ENCODE measurements at regions not wholly inside any gene's neighbourhood (a gene's known extent, or its start where the extent isn't known, plus 50 kb on each side); places are given as distances from the start of the nearest gene placed in this dataset.

GRCh38 chr5:27466959-27467358 is 428.6 kb upstream of the CDH9 start (continued):
- no peak for TF ChIP-seq ELF1 (IDR thresholded peaks at IDR 0.05)
- no peak for TF ChIP-seq MEF2A (IDR thresholded peaks at IDR 0.05; ENCODE audit: borderline replicate concordance, low read depth)
- no peak for TF ChIP-seq TAF1 (IDR thresholded peaks at IDR 0.05; ENCODE audit: borderline replicate concordance, low read depth, low read length)
- no peak for TF ChIP-seq RAD21 (IDR thresholded peaks at IDR 0.05; ENCODE audit: low read length)
- TF ChIP-seq FOXM1 (IDR thresholded peaks at IDR 0.05; ENCODE audit: low read depth) = no peak
- no peak for TF ChIP-seq FOSL2 (IDR thresholded peaks at IDR 0.05; ENCODE audit: borderline replicate concordance, low read depth)
- no peak for TF ChIP-seq FOXJ3 (CRISPR knock-in tag; IDR thresholded peaks at IDR 0.05)
- no peak for TF ChIP-seq RCOR1 (IDR thresholded peaks at IDR 0.05; ENCODE audit: low read length)
- no peak for TF ChIP-seq RXRA (IDR thresholded peaks at IDR 0.05; ENCODE audit: borderline replicate concordance, low read depth)

GRCh38 chr5:27465140-27465539 is 426.8 kb upstream of the CDH9 start:
- Histone ChIP-seq H3F3A (replicated peaks; ENCODE audit: insufficient read depth) (no peaks in the 10 kb centered on the region), H3K79me2 (ENCODE audit: insufficient read depth) (no peaks in the 10 kb centered on the region), H3K4me1 (ENCODE audit: control insufficient read depth in 1 of 2, insufficient read depth in 2 of 2, low read depth in 1 of 2, low read length in 1 of 2) (peaks cover 0 to 4% of the 10 kb centered on the region in 2 experiments; a peak in 2 of 4 replicates), H3K9me3 (no peaks in the 10 kb centered on the region), H4K20me1 (ENCODE audit: insufficient read depth) (no peaks in the 10 kb centered on the region), H2AFZ (ENCODE audit: low read depth) (no peak overlapping the region), H3K4me3 (ENCODE audit: low read depth in 2 of 2, low read length in 1 of 2) (no peak overlapping the region), H3K27me3 (ENCODE audit: insufficient read depth) (no peaks in the 10 kb centered on the region; the same call in 1 of the 2 replicates), H3K27ac (ENCODE audit: low read depth in 2 of 2, low read length in 1 of 2) (no peak overlapping the region), H3K9me2 (no peaks in the 10 kb centered on the region; the same call in 1 of the 2 replicates), H3K4me2 (no peak overlapping the region), H3K9ac (no peak overlapping the region), H3K36me3 (replicated peaks in 1 of 2; ENCODE audit: control insufficient read depth in 1 of 2, insufficient read depth in 2 of 2, low read length in 1 of 2) (no peaks in the 10 kb centered on the region)
- DNase-seq = no peak
- TF ChIP-seq FOXM1 (IDR thresholded peaks at IDR 0.05; ENCODE audit: low read depth) (no peak), EP300 (IDR thresholded peaks at IDR 0.05; ENCODE audit: borderline replicate concordance in 1 of 2, low read depth in 1 of 2, low read length in 1 of 2) (no peak), IRF3 (IDR thresholded peaks at IDR 0.05; ENCODE audit: low read depth, low read length) (no peak), TAF1 (IDR thresholded peaks at IDR 0.05; ENCODE audit: borderline replicate concordance, low read depth, low read length) (no peak), FOXJ3 (CRISPR knock-in tag; IDR thresholded peaks at IDR 0.05) (no peak), USF1 (IDR thresholded peaks at IDR 0.05; ENCODE audit: borderline replicate concordance, low read depth) (no peak), YY1 (IDR thresholded peaks at IDR 0.05; ENCODE audit: low read depth) (no peak), USF2 (IDR thresholded peaks at IDR 0.05; ENCODE audit: borderline replicate concordance, low read depth, low read length) (no peak), RXRA (IDR thresholded peaks at IDR 0.05; ENCODE audit: borderline replicate concordance, low read depth) (no peak), REST (IDR thresholded peaks at IDR 0.05; ENCODE audit: low read depth, low read length) (no peak), RAD21 (IDR thresholded peaks at IDR 0.05; ENCODE audit: low read length) (no peak), TEAD4 (IDR thresholded peaks at IDR 0.05; ENCODE audit: borderline replicate concordance, insufficient read depth) (no peak)
- TF ChIP-seq, protein P1, sequence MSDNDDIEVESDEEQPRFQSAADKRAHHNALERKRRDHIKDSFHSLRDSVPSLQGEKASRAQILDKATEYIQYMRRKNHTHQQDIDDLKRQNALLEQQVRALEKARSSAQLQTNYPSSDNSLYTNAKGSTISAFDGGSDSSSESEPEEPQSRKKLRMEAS (IDR thresholded peaks at IDR 0.05; ENCODE audit: low read depth) = no peak
- TF ChIP-seq, protein P2, sequence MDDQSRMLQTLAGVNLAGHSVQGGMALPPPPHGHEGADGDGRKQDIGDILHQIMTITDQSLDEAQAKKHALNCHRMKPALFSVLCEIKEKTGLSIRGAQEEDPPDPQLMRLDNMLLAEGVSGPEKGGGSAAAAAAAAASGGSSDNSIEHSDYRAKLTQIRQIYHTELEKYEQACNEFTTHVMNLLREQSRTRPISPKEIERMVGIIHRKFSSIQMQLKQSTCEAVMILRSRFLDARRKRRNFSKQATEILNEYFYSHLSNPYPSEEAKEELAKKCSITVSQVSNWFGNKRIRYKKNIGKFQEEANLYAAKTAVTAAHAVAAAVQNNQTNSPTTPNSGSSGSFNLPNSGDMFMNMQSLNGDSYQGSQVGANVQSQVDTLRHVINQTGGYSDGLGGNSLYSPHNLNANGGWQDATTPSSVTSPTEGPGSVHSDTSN (IDR thresholded peaks at IDR 0.05) = no peak
- CTCF ChIA-PET = interaction anchor here (0.6 kb wide), 1 partner anchor 652 kb away, joined by 3 read pairs; no protein-coding TSS in a partner anchor
- WGBS (ENCODE audit: low lambda C conversion rate) = 17% methylated on average over 5 of the region's 5 CpGs
- POLR2A ChIA-PET = no interaction called here

Measured in SK-N-SH (cell line).